NB4 (cell line): ENCODE measurements at regions not wholly inside any gene's neighbourhood (a gene's known extent, or its start where the extent isn't known, plus 50 kb on each side); places are given as distances from the start of the nearest gene placed in this dataset.

Source experiments
- MYC ChIP-seq: IDR thresholded peaks from 2 replicates; pipeline ENCODE4 v1.6.1; 2011; ENCODE audit warnings: low read depth, low read length
- POLR2A ChIP-seq: IDR thresholded peaks from 2 replicates; pipeline ENCODE4 v1.6.1; 2011; ENCODE audit warnings: mild to moderate bottlenecking; ENCODE audit not compliant: insufficient read length; ENCODE audit errors: extremely low read depth
- TF ChIP-seq, protein P1 (sequence below): IDR thresholded peaks from one replicate; pipeline ENCODE4 v1.5.1; 2012; ENCODE audit warnings: low read depth, low read length
- TF ChIP-seq, protein P2 (sequence below): IDR thresholded peaks from 2 replicates; pipeline ENCODE4 v1.6.1; 2011; ENCODE audit warnings: low read depth, low read length

DNA sequence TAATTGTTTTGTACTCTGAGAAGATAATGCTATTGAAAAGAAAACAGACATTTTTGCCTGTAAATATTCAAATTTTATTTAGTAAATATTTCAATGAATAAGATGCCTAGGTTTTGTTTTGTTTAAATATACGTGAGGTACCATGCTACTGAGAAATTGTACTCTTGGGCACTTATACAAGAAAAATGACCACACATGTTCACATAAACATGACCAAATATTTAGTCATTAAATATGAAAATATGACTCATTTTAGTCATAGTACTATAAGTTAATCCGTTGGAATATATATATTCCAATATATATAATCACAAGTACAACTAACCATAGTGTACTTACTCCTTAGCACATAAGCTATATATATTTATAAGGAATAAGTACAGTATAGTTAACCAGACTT, 56.7 kb upstream of the ZNF804A start:
- TF ChIP-seq, protein P1, sequence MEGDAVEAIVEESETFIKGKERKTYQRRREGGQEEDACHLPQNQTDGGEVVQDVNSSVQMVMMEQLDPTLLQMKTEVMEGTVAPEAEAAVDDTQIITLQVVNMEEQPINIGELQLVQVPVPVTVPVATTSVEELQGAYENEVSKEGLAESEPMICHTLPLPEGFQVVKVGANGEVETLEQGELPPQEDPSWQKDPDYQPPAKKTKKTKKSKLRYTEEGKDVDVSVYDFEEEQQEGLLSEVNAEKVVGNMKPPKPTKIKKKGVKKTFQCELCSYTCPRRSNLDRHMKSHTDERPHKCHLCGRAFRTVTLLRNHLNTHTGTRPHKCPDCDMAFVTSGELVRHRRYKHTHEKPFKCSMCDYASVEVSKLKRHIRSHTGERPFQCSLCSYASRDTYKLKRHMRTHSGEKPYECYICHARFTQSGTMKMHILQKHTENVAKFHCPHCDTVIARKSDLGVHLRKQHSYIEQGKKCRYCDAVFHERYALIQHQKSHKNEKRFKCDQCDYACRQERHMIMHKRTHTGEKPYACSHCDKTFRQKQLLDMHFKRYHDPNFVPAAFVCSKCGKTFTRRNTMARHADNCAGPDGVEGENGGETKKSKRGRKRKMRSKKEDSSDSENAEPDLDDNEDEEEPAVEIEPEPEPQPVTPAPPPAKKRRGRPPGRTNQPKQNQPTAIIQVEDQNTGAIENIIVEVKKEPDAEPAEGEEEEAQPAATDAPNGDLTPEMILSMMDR, result no peak
- no peak for TF ChIP-seq POLR2A
- TF ChIP-seq, protein P2, sequence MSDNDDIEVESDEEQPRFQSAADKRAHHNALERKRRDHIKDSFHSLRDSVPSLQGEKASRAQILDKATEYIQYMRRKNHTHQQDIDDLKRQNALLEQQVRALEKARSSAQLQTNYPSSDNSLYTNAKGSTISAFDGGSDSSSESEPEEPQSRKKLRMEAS, result no peak
- no peak for TF ChIP-seq MYC
